ENCODE measurements at regions not wholly inside any gene's neighbourhood (a gene's known extent, or its start where the extent isn't known, plus 50 kb on each side); places are given as distances from the start of the nearest gene placed in this dataset.

- no TSS peak for BruUV-seq (replicated peaks)
- ChIA-PET POLR2A (no interaction called here), CTCF (no interaction called here)
- TF ChIP-seq TCF7L2 (IDR thresholded peaks at IDR 0.05; ENCODE audit: low read depth, low read length) (no peak), CTCF (IDR thresholded peaks at IDR 0.05) (no peak), SIN3A (IDR thresholded peaks at IDR 0.05; ENCODE audit: borderline replicate concordance, insufficient read depth, low read depth, low read length) (no peak), POLR2AphosphoS5 (IDR thresholded peaks at IDR 0.05; ENCODE audit: low read depth, low read length) (no peak)
- TF ChIP-seq, protein P1, sequence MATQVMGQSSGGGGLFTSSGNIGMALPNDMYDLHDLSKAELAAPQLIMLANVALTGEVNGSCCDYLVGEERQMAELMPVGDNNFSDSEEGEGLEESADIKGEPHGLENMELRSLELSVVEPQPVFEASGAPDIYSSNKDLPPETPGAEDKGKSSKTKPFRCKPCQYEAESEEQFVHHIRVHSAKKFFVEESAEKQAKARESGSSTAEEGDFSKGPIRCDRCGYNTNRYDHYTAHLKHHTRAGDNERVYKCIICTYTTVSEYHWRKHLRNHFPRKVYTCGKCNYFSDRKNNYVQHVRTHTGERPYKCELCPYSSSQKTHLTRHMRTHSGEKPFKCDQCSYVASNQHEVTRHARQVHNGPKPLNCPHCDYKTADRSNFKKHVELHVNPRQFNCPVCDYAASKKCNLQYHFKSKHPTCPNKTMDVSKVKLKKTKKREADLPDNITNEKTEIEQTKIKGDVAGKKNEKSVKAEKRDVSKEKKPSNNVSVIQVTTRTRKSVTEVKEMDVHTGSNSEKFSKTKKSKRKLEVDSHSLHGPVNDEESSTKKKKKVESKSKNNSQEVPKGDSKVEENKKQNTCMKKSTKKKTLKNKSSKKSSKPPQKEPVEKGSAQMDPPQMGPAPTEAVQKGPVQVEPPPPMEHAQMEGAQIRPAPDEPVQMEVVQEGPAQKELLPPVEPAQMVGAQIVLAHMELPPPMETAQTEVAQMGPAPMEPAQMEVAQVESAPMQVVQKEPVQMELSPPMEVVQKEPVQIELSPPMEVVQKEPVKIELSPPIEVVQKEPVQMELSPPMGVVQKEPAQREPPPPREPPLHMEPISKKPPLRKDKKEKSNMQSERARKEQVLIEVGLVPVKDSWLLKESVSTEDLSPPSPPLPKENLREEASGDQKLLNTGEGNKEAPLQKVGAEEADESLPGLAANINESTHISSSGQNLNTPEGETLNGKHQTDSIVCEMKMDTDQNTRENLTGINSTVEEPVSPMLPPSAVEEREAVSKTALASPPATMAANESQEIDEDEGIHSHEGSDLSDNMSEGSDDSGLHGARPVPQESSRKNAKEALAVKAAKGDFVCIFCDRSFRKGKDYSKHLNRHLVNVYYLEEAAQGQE (IDR thresholded peaks at IDR 0.05; ENCODE audit: insufficient read depth in 1 of 2, low read depth in 2 of 2, low read length in 1 of 2) = no peak
- H3K36me3 ChIP-seq (ENCODE audit: control insufficient read depth, insufficient read depth, low read length) = no peaks in the 10 kb centered on the region
- no peaks in the 10 kb centered on the region for H3K4me1 ChIP-seq (ENCODE audit: control insufficient read depth, insufficient read depth, low read length)
- no peak overlapping the region for H3K27ac ChIP-seq (ENCODE audit: low read length)
- ATAC-seq (no peak), DNase-seq (ENCODE audit: low read depth, low spot score) (no peak)
- no peak overlapping the region for H3K4me3 ChIP-seq (ENCODE audit: low read depth in 2 of 2, low read length in 2 of 2)
- no peaks in the 10 kb centered on the region for H3K27me3 ChIP-seq (ENCODE audit: control insufficient read depth, insufficient read depth, low read length)
- intact Hi-C loops (cut with micrococcal nuclease; ENCODE audit: unreplicated experiment) (no loop called here), in situ Hi-C loops (cut with HindIII; ENCODE audit: low pct_unique_long_range_greater_than_20kb, low sequenced_read_pairs) (no loop called here)
- H3K9me3 ChIP-seq (ENCODE audit: control insufficient read depth, insufficient read depth, low read depth, low read length) = no peaks in the 10 kb centered on the region
Measured at GRCh38 chr6:22099923-22100322, 196.9 kb downstream of the PRL start.

- no peak overlapping the region for H3K4me3 ChIP-seq (ENCODE audit: low read depth in 2 of 2, low read length in 2 of 2)
- no peaks in the 10 kb centered on the region for H3K4me1 ChIP-seq (ENCODE audit: control insufficient read depth, insufficient read depth, low read length)
- TF ChIP-seq CTCF (IDR thresholded peaks at IDR 0.05) = no peak
- in situ Hi-C loops (cut with HindIII; ENCODE audit: low pct_unique_long_range_greater_than_20kb, low sequenced_read_pairs) (no loop called here), intact Hi-C loops (cut with micrococcal nuclease; ENCODE audit: unreplicated experiment) (no loop called here)
- ATAC-seq (no peak), DNase-seq (ENCODE audit: low read depth, low spot score) (no peak)
- no peaks in the 10 kb centered on the region for H3K9me3 ChIP-seq (ENCODE audit: control insufficient read depth, insufficient read depth, low read depth, low read length)
- H3K36me3 ChIP-seq (ENCODE audit: control insufficient read depth, insufficient read depth, low read length) = no peaks in the 10 kb centered on the region
- H3K27me3 ChIP-seq (ENCODE audit: control insufficient read depth, insufficient read depth, low read length) = no peaks in the 10 kb centered on the region
- H3K27ac ChIP-seq (ENCODE audit: low read length) = no peak overlapping the region
- BruUV-seq (replicated peaks) = no TSS peak
- ChIA-PET POLR2A (no interaction called here), CTCF (no interaction called here)
Measured at GRCh38 chr6:22101163-22101562, 195.7 kb downstream of the PRL start.

- in situ Hi-C loops (cut with HindIII; ENCODE audit: low pct_unique_long_range_greater_than_20kb, low sequenced_read_pairs) (no loop called here), intact Hi-C loops (cut with micrococcal nuclease; ENCODE audit: unreplicated experiment) (no loop called here)
- POLR2A ChIA-PET = no interaction called here
- Histone ChIP-seq H3K4me3 (ENCODE audit: low read depth in 2 of 2, low read length in 2 of 2) (no peak overlapping the region), H3K4me1 (ENCODE audit: control insufficient read depth, insufficient read depth, low read length) (no peaks in the 10 kb centered on the region), H3K27ac (ENCODE audit: low read length) (no peak overlapping the region), H3K27me3 (ENCODE audit: control insufficient read depth, insufficient read depth, low read length) (no peaks in the 10 kb centered on the region), H3K36me3 (ENCODE audit: control insufficient read depth, insufficient read depth, low read length) (no peaks in the 10 kb centered on the region), H3K9me3 (ENCODE audit: control insufficient read depth, insufficient read depth, low read depth, low read length) (no peaks in the 10 kb centered on the region)
- no TSS peak for BruUV-seq (replicated peaks)
- CTCF ChIA-PET = no interaction called here
- ATAC-seq (no peak), DNase-seq (ENCODE audit: low read depth, low spot score) (no peak)
- TF ChIP-seq POLR2AphosphoS5 (IDR thresholded peaks at IDR 0.05; ENCODE audit: low read depth, low read length) = no peak
Measured at GRCh38 chr6:22102671-22103070, 194.2 kb downstream of the PRL start.
